GM12872 (cell line): ENCODE measurements at regions not wholly inside any gene's neighbourhood (a gene's known extent, or its start where the extent isn't known, plus 50 kb on each side); places are given as distances from the start of the nearest gene placed in this dataset.

ENCODE experiments used
- CTCF ChIP-seq: IDR thresholded peaks from 3 replicates; pipeline ENCODE4 v1.5.1; 2011; ENCODE audit warnings: low read depth, mild to moderate bottlenecking, low read length, moderate library complexity; ENCODE audit not compliant: insufficient read depth

GRCh38 chr1:229032375-229032774 is 238.5 kb upstream of the RAB4A start:
- TF ChIP-seq CTCF = no peak

GRCh38 chr1:229033480-229033879 is 237.4 kb upstream of the RAB4A start:
- TF ChIP-seq CTCF = no peak

- TF ChIP-seq CTCF = no peak
Measured at GRCh38 chr1:229034342-229034741, 236.6 kb upstream of the RAB4A start.

GRCh38 chr1:229035054-229035747 is 235.7 kb upstream of the RAB4A start:
- TF ChIP-seq CTCF = no peak

- no peak for TF ChIP-seq CTCF
Measured at GRCh38 chr1:229035748-229036082, 235.2 kb upstream of the RAB4A start.

- no peak for TF ChIP-seq CTCF
Measured at GRCh38 chr1:229037806-229038405, 233.0 kb upstream of the RAB4A start.

GRCh38 chr1:229040630-229041358 is 230.1 kb upstream of the RAB4A start:
- no peak for TF ChIP-seq CTCF
